Left forelimb (tissue), 1 donor: ENCODE measurements at regions not wholly inside any gene's neighbourhood (a gene's known extent, or its start where the extent isn't known, plus 50 kb on each side); places are given as distances from the start of the nearest gene placed in this dataset.

ENCODE experiments used
- DNase-seq: peaks from one replicate; pipeline ENCODE4 v3.0.0-alpha.2; 2018; ENCODE audit warnings: low spot score

DNA sequence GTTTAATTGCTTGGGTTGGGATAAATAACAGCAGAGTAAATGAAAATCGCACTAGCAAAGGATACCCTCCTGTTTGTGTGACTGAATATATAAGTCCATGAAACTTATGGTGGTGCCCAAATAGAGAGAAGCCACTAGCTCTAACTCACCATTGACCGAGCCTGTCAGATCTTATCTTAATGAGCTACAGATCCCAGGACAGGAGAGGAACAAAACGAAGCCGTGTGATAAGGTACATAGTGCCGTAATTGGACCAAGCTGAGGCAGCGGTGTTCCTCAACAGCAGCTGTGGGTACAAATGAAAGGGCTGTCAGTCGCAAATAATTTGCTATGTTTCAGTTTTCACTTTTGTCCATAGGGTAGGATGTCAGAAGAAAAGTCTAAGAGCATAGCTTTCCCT is 276.1 kb downstream of the PTBP2 start:
- no peak for DNase-seq

DNA sequence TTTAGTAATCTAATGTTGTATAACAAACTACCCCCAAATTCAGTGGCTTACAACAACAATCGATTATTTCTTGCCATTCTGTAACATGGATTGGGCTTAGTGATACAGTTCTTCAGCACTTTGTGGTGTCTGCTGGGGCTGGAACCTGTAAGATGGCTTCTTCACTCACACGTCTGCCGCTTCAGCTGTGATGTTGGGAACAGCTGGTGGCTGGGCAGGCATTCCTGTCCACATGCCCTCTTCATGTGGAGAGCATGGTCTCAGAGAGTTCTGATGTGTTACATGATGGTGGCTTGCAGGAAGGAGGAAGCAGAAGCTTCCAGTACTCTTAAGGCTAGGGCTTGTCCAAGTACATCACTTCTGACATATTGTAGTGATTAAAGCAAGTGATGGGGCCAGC is 276.9 kb downstream of the PTBP2 start:
- no peak for DNase-seq

DNA sequence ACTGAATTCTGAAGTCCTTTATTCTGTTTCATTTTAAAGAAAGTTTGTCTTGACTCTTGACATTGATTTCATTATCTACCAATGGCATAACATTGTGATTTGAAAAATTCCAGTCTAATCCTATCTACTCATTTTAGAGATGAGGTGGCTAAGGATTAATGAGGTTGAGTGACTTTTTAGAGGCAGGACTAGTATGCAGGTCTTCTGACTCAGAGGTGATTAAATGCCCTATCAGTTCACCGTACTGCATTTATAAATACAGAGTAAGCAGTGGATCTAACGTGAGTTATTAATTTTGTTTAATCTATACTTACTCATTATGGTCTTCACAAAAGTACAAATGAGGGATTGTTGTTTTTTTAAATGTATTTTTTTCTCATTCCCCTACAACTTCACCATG is 277.6 kb downstream of the PTBP2 start:
- no peak for DNase-seq

DNA sequence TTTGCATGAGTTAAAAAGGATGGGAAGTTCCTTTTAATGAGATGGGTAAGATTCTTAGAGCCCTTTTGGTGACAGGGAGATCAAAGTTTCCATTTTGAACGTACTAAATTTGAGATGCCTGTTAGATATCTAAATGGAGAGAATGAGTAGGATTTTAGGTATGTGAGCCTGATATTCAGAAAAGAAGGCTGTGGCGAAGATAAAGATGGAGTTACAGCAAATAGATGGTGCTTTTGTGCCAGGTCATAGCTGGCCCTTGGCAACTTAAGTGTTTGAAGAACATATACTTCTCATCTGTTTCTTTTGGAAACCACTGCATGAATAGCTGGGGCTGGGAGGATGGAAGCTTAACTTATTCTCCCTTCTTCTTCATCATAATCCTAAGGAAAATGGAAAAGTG is 282.5 kb downstream of the PTBP2 start:
- DNase-seq: no peak

DNA sequence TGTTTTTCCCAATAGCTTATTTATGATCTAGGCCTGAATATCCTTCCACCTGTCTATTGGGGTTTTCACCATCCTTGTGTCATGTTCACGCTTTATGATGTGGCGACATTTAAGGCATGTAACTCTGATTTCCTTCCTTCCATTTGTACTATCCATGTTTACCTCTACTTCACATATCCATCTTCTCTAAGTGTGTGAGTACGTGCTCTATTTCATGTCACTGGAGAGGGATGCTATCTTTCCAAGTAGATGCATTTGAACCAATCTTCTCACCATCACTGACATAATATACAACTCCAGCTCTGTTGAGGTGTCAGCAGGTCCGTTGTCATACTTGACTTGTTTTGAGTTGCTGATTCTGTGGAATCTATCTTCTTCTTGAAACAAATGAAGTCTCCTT is 283.2 kb downstream of the PTBP2 start:
- DNase-seq: no peak

DNA sequence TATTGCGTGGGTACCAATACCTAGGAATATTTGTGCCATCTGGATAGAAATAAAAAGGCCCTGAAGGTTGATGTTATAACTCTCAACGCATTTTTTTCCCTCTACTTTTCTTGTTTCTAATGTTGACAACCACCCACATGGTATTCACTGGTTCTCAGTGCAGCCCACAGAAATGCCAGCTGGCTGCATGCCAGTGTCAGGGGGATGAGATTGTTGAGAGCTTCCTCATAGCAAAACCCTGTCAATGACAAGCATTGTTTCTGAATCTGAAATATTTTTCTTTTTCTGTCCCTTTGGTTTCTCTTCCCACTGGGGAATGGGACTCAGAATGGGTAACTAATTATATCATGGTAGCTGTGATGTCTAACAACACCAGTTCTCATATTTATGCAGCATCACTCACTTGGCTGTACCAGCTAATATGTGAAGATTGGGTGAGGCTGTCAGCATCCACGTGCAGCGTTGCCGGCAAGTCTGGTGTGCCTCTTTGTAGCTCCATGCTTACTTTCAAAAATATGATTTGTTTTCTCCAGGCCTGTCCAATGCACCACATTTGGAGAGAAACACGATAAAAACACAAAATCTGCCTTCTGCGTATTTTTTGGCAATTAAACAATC is 284.6 kb downstream of the PTBP2 start:
- DNase-seq: no peak

DNA sequence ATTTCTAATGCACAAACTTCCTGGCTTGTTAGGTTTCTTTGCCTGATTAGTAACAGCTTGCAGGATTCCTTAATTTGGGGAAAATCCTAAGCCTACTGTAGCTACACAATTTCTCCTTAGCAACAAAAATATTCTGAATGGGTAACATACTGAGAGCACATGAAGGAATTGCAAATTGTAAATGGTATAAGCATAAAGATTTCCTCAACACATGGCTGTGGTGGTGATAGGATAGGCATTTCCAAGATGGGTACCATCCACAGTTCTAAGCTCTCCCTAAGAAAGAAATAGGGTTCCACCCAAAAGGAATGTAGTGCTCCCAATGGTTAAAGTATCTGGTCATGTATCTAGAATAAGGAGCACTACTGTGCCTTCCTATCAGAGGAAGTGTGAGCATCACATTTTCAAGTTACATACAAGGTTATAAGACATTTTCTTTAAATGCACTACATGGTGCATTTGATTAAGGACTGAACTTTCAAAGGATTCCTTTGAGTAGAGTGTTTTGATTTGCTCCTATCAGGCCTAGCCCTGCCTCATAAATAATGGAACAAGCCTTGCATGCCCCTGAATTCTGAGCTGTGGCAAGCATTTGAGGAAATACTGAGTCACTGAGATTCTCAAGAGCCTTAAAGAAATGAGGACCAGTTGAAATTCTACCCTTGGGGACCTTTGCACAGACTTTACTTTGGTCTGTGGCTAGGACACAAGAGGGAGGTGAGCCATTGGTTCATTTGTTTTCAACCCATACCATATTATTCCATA is 286.4 kb downstream of the PTBP2 start:
- no peak for DNase-seq

DNA sequence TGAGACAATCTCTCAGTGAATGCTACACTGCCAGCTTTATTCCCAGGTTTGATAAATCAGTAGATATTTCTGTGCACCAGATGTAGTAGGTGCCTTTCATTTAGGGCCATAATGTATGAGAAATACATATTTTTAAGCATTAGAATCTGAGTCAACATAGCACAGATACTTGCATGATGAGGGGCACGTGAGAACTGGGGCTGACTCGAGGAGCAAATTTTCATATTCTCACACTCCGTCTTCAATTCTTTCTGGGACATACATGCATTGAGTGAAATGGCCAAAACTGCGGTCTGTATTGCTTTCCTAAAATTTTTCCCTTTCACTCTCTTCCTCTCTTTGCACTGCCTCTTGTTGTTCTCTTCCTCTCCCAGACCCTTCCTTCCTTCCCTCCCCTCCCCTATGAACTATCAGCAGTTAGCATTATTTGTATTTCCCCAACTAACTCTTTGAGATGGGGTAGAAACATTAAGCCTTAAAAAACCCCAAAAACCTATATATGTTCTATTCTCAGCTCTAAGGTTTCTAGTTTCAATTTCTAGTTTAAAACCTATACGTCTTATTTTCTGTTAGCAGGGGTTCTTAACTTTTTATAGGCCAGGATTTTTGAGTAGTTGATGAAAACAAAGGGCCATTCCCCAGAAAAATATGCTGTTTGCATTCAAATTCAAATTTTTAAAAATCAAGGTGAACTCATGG is 289.1 kb downstream of the PTBP2 start:
- DNase-seq: no peak

DNA sequence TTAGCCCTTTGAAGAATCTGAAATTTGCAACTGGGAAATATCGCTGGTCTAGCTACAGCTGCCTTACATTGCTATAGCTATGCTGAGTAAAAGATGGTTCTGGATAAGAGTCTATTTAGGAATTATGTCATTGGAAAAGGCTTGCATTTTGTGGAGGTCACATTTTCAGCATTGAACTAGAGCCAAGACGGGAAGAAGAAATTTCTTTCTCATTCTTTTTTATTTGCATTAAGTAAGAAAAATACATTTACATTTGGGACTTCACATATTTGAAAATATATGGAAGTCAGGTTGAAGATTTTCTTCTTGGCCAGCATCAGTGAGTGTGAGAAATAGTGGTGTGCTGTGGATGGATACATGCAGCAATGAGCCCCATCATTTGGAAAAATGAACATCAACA is 291.6 kb downstream of the PTBP2 start:
- DNase-seq: no peak

DNA sequence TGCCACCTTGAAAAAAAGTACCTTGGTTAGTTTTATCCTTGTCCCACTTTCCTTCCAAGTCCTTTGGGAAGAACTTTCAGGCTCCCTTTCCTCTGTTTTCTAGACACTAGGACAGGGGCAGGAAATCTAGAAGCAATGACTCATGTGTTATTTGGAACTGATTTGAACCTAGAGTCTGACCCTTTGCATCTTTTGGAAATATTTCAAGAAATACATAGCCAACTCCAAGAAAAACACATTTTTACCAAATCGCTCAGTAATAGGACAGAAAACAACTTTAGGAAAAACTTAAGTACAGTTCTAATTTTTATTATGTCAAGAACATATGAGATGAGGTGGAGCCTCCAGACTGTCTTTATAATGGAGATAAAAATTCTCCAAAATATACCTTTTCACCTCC is 292.4 kb downstream of the PTBP2 start:
- no peak for DNase-seq

DNA sequence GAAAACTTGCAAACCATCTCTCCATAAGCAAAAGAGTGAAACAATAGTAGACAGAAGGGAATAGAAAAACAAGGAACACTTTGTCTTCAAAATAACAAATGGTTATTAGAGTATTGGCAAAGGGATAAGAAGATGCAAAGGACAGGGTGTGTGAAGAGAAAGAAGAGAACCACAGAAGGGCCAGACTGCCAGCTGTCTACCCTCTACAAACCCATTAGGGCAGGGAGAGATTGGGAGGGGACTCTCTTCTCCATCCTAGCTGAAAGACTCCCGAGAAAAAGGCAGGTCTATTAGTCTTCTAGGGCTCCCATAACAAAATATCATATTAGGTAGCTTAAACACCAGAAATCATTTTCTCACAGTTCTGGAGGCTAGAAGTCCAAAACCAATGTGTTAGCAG is 292.8 kb downstream of the PTBP2 start:
- DNase-seq: no peak

DNA sequence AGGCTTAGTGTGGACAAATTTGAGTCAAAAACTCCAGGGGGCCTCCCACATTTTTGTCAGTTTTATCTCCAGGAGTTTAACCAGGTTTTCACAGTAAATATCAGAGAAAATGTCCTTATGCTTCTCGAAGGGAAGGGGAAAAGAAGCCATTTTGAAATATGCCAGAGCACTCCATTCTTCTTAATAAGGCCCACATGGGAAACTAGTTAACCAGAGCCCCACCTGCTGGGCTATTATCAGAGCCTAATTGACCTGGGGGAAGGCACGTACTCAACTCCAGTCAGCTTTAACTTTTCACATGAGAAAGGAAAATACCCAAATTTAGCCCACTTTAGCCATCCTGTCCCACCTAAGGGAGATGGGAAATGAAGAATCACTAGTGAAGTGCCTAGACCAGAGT is 296.3 kb downstream of the PTBP2 start:
- DNase-seq: no peak
